GM11168 (cell line): ENCODE measurements at regions not wholly inside any gene's neighbourhood (a gene's known extent, or its start where the extent isn't known, plus 50 kb on each side); places are given as distances from the start of the nearest gene placed in this dataset.
"Not testable (repeated sequence)": the region's sequence is repeated elsewhere in the genome, so short reads cannot be mapped to it uniquely, and the experiment has no call there.

ENCODE experiments used
- in situ Hi-C: fragments of 300-500 bp; cut with MboI; formaldehyde crosslinking; loops from one replicate; pipeline ENCODE4 v1.12.0; 2022; ENCODE audit warnings: low sequenced_read_pairs; ENCODE audit not compliant: unreplicated experiment

DNA sequence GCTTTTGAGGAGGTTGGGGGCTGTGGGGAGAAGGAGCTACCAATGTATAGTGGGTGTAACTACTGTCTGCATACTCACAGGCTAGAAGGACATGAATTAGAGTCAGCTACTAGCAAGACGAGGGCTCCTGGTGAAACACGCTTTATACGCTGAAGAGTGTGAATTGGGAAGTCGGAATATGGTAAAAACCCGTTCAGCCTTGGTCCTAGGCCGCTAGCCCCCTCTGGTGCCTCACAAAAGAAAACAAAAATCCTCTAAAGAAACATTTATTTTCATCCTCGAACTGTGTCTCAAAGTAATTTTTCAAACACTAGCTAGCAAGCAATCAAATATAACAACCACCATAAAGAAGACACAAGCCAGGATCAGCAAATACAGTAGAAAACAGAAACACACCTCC is 338.1 kb upstream of the SEMA3C start:
- in situ Hi-C loops, result no loop called here

DNA sequence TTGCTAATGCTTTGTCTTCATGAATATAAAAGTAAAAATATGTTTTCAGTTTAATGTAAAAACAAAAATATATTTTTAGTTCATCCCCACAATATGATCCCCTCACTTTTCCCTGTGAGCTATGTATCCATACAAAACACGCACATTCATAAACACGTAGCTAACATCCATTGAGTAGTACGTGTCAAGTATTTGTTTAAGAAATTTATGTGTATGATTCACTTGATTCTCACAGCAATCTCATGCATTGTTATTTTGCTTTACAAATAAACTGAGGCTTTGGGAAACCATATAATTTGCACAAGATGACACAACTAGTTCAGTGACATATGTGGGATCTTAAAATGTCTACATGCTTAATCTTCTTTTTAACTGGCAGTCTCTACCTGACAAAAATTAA is 329.6 kb upstream of the SEMA3C start:
- in situ Hi-C loops, result no loop called here

DNA sequence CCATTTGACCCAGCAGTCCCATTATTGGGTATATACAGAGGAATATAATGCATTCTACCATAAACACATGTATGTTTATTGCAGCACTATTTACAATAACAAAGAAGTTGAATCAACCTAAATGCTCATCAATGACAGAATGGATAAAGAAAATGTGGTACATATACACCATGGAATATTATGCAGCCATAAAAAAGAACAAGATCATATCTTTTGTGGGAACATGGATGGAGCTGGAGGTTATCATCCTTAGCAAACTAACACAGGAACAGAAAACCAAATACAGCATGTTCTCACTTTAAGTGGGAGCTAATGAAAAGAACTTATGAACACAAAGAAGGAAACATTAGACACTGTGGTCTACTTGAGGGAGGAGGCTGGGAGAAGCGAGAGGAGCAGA is 328.5 kb upstream of the SEMA3C start:
- in situ Hi-C loops, result not testable (repeated sequence)

DNA sequence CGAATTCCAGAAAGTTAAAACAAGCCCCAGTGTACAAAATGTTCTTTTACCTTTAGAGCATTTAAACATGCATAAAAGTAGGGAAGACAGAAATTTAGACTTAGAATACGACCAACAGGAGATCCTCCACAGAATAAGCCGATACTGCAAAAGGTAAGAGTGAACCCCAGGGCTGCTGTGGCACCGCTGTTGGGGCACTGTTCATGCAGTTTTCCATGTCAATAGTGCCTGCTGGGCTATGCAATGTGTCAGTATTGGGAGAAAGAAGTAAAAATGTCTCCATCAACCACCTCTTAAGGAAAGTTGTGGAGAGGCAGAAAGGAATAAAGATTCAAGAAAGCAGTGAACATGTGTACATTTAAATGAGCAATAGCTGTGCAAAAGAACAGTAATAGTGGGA is 326.5 kb upstream of the SEMA3C start:
- in situ Hi-C loops, result no loop called here

DNA sequence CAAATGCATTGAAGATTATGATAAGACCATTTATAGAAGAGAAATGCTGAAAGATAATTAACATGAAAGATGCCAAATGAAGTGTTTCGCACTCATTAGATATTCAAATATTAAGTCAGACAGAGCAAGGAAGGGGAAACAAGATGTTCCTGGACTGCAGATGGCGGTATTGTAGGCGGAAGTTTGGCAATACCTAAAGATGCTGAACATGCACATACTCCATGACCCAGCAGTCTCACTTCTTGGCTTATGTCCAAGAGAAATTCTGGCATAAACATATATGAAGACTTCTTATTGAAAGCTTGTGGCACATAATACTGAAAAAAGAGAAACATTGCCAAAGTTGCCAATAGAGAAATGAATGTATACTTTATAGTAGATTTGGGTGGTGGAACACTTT is 325.4 kb upstream of the SEMA3C start:
- in situ Hi-C loops, result no loop called here

DNA sequence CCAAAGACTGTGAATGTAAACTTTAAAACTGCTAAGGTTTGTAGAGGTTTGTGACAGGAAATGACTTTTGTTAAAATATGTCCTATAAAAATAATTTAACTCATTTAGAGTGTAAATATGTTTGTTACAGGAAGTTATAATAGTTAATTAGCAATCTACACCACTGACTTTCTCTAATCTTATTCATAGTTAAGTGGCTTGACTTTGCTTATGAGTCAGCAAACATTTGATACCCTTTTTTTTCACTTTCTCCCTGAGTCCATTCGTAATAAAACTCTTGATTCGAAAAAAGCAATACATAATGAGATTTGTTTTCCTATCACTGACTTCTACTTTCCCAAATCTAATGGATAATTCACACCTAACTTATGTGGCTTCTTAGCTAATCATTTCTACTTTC is 317.7 kb upstream of the SEMA3C start:
- in situ Hi-C loops, result no loop called here

DNA sequence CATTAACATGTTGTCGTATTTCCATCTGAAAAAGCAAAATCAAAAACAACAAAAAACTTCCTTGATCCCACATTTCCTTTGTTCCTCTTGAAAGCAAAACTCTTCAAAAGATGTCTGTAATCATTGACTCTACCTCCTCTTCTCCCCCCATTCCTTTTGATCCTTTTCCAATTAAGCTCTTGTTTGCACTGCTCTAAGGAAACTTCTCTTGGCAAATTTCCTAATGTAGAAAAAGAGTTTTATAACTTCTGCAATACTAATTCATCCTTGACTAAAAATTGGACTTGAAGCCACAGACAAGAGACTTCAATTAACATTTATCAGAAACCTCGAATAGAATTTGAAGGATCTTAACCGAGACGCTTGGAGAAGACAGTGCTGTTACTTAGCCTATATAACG is 317.1 kb upstream of the SEMA3C start:
- in situ Hi-C loops, result no loop called here

DNA sequence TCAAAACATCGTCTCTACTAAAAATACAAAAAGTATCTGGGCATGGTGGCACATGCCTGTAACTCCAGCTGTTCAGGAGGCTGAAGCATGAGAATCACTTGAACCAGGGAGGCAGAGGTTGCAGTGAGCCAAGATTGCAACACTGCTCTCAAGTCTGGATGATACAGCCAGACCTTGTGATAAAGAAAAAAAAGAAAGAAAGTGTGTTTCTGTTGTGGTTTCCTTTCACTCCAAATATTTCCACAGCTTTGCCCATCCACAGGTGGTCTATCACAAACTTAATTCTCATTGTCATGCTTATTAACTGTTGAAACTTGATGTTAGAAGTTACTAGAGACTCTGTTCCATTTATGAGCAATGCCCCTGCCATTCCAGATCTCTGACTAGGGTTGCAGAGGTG is 316.0 kb upstream of the SEMA3C start:
- in situ Hi-C loops, result no loop called here

DNA sequence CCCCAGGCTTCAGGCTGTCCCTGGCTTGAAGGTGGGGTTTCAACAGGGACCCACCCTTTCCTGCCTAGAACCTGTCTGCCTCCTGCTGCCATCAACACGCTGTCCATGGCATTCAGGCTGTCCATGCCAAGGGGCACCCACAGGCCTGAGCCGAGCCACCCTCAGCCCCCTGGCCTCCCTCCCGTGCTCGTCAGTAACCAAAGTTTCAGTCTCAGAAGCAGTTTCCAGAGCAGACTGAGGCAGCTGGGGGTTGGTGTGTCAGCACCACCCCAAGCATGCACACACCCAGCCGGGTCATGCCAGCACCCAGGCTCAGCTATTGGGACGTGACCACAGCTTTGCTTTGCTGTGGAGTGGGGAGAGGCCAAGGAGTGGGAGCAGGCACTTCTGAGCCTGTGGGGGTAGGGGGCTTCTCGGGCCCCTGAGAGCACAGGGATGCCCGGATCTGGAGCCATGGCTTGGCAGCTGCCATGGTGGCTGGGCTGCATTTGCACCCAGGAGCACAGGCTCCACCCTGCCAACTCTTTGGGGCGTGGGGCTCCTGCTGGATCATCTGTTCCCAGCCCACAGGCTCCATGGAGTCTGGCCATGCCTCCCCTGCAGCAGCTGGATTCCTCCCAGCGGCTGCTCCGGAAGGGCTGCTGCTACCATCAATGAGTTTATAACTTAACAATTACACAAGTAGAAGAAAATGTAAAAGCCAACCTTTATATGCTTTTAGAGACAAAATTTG is 314.5 kb upstream of the SEMA3C start:
- in situ Hi-C loops, result no loop called here

DNA sequence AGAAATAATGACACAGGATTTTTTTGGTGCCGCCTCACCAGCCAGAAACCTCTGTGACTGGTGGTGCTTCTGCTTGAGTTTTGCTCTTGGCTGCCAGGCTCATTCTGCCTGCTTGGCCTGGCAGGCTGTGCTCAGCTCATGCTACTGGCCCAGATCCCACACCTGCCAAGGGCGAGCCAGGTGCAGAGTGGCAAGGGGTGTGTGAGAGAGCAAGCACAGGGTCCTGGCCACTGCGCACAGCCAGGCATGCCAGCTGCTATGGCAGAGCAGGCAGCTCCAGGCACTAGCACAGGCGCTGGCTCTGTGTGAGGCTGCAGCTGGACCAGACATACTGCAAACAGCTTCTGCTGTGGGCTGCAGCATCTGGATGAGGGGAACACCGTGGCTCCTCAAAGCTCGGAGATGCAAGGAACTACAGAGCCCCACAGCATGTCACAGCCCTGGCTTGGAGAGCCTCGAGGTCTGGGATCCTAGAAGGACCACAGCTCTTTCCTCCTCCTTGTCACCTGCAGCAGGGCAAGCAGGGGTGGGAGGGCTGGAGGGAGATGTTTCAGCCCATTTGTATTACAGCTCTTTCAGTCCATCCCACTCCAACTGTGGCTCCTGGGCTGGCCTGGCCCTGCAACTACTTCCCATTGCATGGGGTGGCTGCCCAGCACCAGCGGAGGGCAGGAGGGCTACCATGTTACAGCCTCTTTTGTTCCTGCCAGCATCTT is 313.4 kb upstream of the SEMA3C start:
- in situ Hi-C loops, result no loop called here

DNA sequence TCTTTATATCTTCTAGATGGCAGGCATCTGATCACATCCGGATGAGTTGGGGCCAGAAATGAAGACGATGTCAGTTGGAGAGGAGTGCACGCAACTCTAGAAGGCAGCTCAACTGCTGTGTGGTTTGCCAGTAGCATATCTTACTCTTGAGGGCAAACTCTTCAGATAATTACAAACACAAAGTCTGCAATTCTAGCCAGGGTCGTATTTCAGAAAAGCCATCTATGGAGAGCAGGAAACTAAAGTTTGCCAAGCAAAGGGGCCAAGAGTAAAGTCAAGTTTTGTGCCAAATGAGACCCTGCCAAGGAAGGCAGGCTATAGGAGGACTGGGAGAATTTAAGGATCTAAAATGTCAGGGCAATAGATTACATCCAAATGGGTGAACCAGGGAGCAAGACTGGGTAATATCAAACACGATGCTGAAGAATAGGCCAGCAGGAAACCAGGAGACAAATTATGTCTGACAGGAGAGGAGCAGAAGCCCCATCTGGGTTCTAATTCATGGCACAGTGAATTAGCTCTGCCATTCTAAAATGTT is 312.5 kb upstream of the SEMA3C start:
- in situ Hi-C loops, result no loop called here

DNA sequence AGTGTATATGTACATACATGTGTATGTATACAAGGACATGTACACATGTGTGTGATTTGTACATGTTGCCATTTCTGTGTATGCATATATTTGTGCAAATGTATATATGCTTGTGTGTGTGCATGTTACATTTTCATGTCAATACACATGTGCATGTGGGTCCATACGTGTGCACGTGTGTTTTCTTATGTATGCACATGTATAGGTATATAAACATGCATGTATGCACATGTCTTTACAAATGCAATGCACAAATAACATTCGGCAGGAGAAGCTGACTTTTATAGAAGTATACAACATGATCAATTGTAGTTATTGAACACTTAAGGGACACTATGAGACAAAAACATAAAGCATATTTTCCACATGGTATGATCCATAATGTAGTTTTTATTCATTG is 307.4 kb upstream of the SEMA3C start:
- in situ Hi-C loops, result no loop called here

DNA sequence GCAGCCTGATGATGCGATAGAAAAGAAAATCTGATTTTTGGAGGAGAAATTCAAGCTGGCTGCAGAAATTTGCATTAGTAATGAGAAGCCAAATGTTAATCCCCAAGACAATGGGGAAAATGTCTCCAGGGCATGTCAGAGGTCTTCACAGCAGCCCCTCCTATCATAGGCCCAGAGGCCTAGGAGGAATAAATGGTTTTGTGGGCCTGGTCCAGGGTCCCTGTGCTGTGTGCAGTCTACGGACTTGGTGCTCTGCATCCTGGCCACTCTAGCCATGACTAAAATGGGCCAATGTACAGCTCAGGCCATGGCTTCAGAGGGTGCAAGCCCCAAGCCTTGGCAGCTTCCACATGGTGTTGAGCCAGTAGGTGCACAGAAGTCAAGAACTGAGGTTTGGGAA is 303.8 kb upstream of the SEMA3C start:
- in situ Hi-C loops, result not testable (repeated sequence)

DNA sequence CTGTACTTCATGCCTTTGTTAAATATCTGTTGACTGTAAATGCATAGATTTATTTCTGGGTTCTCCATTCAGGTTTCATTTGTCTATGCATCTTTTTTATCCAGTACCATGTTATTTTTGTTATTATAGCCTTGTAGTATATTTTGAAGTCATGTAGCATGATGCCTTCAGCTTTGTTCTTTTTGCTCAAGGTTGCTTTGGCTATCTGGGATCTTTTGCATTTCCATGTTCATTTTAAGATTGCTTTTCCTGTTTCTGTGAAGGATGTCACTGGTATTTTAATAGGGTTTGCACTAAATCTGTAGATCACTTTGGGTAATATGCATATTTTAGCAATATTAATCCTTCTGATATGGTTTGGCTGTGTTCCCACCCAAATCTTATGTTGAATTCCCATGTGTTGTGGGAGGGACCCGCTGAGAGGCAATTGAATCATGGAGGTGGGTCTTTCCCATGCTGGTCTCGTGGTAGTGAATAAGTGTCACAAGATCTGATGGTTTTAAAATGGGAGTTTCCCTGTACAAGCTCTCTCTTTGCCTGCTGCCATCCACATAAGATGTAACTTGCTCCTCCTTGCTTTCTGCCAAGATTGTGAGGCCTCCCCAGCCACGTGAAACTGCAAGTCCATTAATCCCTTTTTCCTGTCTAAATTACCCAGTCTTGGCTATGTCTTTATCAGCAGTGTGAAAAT is 302.8 kb upstream of the SEMA3C start:
- in situ Hi-C loops, result no loop called here

DNA sequence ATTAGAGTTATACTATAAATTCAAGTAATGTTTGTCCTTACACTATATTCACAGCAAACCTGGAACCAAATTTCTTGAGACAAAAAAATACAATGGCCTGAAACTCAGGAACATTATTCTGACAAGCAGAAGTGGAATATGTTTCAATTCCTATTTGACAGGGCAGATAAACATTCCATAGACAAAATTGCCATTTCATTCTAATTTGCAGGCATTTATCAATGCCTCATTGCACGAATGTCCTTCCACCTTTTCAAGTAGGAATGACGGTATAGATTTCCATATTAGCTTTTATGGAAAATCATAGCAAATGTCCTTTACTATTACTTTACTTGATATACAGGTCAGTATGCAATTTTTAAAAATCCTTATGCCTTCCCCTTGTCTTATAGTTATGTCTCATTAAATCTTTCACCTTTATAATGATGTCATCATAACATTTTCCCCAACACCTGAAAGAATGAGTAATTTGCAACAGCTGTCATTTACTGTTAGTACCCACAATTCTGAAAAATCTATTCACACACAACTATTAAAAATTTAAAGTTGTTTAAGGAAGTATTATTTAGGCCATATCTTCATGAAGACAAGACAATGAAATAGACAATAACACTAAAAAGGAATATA is 299.7 kb upstream of the SEMA3C start:
- in situ Hi-C loops, result no loop called here

DNA sequence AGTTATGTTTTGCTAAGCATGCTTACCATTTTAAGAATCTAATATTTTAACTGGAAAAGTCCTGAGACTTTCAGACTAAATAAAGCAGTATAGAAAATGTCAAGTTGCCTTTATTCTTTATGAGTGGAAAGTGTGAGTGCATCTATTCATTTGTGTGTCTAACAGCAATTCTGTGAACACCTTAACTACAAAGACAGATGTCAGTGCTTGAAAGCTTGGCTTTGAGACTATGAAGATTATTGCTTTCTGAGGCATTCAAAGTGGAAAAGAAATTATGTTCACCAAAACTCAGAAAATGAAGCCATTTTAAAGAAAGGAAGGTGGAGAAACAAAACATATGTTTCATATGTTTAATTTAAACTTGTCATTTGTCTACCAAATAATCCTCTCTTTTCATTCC is 294.5 kb upstream of the SEMA3C start:
- in situ Hi-C loops, result no loop called here

DNA sequence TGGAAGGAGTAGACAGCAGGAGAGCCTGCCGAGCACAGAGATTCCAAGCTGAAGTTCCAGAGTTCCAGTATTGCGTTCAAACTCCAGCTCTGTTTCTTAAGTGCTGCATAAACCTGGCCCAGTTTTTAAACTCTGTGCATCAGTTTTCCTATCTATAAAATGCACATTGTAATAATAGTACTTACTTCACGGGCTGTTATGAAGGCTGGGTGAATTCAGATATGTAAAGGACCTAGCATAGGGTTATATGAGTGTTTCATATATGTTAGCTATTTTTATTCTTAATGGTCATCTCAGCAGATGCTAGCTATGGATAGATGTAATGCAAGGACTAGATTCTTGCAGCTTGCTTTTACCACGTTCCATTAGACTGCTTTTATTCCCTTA is 293.1 kb upstream of the SEMA3C start:
- in situ Hi-C loops, result no loop called here

DNA sequence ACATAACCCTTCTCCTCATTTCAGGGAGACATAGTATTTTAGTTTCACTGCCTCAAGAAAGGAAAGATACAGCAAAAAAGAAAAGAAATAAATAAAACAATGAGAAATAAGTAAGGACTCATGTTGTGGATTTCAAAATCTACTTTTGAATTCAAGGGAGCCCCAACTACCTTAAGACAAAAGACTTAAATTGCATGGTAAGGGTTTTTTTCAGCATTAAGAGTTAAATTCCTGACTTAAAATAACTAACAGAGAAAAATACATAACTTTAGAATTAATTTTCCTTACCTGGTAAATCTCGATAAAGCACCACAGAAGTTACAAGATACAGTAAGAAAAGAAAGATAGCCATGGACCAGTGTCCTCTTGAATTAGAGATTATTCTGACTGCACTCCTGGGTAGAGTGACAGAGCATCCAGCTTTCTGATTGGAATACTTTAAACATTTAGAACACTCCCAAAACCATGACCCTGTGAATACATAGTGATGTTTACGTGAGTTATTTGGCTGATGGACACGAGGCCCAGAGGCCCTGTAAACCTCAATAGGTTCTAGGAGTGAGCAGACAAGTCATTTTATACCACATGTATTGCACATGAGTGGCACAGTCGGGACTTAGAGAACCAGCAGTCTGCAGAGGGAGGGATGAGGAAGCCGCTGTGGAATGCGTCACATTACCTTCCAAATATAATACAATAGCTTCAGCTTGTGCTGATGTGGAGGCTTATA is 292.5 kb upstream of the SEMA3C start:
- in situ Hi-C loops, result no loop called here

DNA sequence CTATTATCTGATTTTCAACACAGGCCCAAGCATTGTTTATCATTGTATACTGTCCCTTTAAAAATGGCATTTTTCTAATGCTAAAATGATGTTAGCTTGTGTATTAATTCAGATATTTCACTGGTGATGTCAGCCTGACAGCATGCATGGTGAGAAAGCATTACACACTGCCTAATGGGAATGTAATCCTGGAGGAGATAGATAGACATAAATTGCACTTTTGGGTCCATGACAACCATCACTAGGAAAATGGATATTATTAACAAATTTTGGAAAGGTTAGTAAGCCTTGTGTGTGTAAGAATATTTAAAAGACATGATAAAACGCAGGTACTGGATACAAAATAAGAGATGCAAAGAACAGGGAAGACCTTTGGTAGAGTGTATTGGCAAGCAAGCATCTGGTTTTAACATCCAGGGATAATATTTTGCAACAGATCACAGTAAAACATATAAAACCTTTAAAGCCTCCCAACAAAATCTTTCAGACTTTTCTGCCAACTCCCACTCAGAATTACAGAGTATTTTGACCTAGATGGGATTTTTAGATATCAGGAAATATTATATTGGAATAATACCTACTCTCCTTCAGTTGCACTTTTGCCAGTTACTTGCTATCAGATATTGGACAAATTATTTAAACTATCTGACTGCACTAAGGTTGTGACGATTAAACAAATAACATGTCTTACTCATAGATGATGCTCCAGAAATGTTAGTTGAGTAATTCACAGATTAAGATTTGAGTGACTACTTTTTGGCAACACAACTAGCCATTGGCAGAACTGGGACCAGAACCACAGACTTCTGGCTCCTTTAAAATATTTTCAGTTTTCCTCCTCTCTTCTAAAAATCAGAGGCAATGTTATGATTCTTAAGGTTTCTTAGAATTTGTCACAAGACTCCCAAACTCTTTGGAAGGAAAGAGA is 291.6 kb upstream of the SEMA3C start:
- in situ Hi-C loops, result no loop called here
